Ammon's horn (tissue), 1 donor: ENCODE measurements at regions not wholly inside any gene's neighbourhood (a gene's known extent, or its start where the extent isn't known, plus 50 kb on each side); places are given as distances from the start of the nearest gene placed in this dataset.
A peak's percentile ranks its signal among the peaks of the same experiment; 100 is the strongest.

Source experiments
- DNase-seq: peaks from one replicate; pipeline ENCODE4 v3.0.0-alpha.2; 2016; ENCODE audit warnings: low spot score

- no peak for DNase-seq
Observed at GRCh38 chr18:61756244-61756643, 136.6 kb downstream of the RNF152 start.

- DNase-seq, result no peak
Observed at GRCh38 chr18:61755555-61755954, 137.3 kb downstream of the RNF152 start.

DNA sequence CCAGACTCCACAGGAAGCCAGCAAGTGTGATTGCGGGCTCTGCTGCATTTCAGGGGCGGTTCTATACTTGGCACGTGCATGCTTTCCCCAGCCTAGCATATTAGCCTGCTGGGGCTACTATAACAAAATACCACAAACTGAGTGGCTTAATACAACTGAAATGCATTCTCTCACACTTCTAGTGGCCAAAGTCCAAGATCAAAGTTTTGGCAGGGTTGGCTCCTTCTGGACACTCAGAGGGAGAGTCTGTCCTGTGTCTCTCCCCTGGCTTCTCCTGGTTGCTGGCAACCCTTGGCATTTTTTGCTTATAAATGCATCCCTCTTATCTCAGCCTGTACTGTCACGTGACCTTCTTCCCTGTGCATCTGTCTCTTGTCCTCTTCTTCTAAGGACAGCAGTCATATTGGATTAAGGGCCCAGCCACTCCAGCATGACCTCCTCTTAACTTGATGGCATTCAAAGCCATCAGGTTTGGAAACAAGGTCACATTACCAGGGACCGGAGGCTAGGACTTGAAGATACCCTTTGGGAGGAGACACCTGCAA lies 138.7 kb downstream of the RNF152 start:
- no peak for DNase-seq

DNA sequence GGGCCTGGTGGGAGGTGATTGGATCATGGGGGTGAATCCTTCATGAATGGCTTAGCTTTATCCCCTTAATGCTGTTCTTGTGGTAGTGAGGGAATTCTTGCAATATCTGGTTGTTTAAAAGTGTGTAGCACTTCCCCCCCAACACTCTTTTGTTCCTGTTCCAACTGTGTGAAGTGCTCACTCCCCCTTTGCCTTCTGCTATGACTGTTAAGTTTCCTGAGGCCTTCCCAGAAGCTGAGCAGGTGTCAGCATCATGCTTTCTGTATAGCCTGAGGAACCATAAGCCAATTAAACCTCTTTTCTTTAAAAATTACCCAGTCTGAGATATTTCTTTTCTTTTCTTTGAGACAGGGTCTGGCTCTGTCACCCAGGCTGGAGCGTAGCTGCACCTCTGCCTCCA lies 139.4 kb downstream of the RNF152 start:
- no peak for DNase-seq

- DNase-seq, result no peak
Observed at GRCh38 chr18:61752973-61753372, 139.8 kb downstream of the RNF152 start.

DNA sequence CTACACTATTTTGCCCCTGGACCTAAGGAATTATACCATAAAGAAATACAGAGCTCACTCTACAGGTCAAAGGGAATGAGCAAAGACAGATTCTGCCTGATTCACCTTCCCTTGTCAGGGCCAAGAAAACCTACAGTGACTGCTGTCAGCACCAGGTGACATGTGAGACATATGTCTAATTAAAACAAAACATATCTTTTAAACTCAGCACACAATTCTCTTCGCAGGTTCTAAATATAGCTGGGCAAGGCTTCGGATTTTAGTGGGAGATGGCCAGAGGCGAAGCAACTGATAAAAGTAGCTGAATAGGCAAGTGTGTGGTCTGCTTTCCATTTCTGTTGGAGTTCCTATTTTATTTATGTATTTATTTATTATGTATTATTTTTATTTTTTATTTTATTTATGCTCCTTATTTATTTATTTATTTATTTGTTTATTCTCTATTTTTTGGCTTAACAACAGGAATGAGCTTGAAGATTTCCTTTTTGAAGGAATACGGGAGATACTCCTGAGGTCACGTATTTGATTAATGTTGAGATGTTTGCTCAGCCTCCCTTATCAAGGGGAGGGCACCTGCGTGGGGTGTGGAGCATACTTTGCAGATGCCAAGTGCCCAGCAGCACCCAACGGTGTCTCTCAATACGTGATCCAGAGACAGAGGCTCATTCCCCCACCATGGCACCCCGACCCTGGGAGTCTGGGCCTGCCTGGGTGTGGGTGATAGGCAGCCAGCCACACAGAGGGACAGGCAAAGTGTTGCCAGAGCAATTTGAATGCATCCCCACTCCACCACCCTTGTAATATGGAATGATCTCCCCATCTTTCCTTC lies 141.8 kb downstream of the RNF152 start:
- DNase-seq, result no peak

DNA sequence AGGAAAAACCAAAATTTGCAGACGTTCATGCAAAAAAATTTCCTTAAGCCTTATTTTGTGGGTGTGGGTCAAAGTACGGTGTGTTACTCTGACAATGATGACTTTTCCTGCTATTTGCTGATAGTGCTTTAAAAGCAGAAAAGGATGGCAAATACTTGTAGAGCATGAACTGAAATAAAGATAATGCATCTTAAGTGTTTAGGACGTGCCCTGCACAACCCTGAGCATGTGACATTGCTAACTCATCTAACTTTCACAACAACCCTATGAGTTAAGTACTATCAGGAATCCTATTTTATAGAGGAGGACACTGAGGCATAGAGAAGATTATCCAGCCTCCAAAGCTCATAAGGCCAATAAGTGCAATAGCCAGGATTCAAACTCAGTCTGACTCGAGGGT lies 143.3 kb downstream of the RNF152 start:
- DNase-seq, result no peak

- DNase-seq, result no peak
Observed at GRCh38 chr18:61749031-61749430, 143.8 kb downstream of the RNF152 start.

DNA sequence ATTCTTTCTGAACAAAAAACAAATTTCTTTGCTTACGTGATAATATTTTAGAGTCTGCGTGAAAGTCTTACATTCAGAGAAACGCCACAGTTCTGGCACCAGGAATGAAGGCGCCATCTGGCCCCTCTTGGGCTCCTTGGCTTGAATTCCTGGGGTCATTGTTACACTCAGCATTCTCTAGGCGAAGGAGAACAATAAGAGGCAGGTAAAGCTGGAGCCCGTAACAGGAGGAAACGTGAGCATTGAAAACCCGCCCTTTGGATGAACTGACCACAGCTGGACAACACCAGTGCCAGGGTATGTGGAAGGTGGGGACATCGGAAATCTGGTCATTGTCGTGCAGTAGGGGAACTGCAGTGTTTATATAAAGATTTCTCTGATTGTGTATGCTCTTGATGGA lies 144.8 kb downstream of the RNF152 start:
- no peak for DNase-seq

DNA sequence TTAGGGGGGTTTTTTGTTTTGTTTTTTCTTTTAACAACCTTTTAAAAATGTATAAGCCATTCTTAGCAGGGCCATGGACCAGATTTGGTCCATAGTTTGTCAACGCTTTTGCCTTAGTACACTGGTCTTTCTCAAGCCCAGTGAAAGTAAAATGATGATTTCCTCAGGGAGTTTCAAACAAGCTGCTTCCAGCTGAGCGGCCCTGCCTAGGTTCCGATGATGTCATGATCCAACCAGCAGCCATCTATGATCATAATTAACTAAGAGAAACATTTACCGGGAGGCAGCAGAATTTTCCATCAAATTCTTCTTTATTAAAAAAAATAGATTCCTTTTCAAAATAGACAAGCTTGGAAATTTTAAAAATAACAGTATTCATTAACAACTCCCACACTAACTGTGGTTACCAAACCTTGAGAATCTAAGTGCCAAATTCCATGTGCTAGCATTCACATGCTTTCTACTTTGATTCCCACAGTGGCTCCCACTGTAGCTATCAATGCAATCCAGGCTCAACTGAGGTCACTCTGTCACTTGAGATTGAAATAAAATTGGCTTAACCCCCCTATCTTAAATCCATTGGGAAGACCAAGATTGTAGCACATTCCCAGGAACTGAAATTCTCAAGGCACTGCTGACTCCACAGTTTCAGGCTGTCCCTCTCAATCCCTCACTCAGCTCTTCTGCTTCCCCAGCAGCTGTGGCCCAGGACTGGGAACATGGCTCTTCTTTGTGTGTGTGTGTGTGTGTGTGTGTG lies 148.9 kb downstream of the RNF152 start:
- DNase-seq, result no peak

GRCh38 chr18:61742565-61743429 lies 150.0 kb downstream of the RNF152 start:
- DNase-seq, result peak; percentile 40

GRCh38 chr18:61741881-61742454 lies 150.8 kb downstream of the RNF152 start:
- no peak for DNase-seq

GRCh38 chr18:61738488-61738887 lies 154.3 kb downstream of the RNF152 start:
- DNase-seq, result no peak

DNA sequence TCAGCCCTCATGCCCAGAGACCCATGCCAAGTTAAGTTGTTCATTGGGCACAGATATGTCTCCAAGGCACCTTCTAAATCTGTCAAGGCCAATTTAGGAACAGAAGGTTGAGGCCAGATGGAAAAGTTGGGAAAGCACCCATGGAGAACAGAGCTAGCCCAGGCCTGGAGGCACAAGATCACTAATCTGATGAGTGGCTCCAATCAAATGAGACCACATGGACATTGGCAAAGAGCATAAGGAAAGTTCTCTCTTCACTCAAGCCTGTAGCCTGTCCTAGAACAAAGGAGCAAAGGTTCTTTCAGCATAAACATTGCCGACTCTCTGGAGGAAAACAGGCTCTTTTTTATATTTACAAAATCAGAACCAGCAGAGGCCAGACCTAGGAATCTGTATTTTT lies 154.8 kb downstream of the RNF152 start:
- no peak for DNase-seq

DNA sequence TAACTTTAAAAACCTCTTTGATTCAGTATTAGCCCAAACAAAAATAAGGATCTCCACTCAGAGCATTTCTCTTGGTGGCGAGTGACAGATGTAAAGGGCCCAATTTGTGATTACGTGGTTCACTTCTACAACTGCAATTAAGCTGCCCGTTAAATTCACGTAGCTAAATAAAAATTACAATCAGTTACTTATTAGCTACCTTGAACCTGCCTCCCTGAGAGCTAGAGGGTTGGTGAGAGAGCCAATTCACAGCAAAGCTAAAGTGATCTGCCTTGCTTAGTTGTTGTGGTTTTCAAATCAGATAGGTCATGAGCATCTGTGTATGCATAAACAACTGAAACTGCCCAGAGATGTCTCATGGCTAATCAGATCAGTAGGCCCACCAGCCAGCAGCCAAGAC lies 156.7 kb downstream of the RNF152 start:
- no peak for DNase-seq

DNA sequence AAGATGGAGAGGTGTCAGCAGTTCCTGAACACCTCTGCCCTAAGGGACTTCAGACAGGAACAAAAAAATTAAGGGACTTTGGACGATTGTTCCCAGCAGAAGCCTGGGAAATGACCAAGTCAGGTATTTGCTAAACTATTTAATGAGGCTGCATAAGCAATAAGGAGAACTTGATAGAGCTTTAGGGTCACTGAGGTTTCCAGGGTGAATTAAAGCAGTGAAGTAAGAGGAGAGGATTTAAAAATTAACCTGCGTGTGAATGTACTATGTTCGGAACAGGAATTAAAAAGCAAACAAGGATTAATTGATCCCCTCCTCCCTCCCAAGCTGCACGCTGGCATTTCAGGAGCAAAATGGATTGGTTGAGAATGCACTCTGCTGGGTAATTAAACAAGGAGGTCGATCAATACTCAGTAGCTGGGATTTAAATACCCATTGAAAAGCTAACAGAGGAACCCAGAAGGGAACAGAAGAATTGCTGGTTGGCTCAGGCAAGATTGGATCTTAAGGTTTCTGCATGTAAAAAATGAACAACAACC lies 157.2 kb downstream of the RNF152 start:
- DNase-seq, result no peak

DNA sequence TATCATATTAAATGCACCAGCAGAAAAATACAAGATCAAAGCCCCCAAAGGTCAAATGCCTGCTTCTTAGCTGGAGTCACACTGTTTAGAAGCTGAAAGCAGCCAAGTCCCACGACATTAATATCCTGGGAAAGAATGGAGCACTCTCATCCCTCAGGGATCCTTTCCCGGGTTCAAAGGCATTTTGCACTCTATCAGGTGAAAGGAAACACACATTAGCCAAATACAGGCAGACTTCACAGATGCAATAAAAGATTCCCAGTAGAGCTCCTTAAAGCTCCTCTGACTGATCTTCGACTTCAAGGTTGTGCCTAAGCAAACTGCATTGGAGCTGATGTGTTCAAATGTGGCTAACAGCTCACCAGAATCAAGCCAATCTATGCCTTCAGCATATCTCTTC lies 158.4 kb downstream of the RNF152 start:
- no peak for DNase-seq

- no peak for DNase-seq
Observed at GRCh38 chr18:61732854-61733253, 160.0 kb downstream of the RNF152 start.

GRCh38 chr18:61731693-61732376 lies 161.0 kb downstream of the RNF152 start:
- no peak for DNase-seq

GRCh38 chr18:61731178-61731577 lies 161.6 kb downstream of the RNF152 start:
- no peak for DNase-seq

GRCh38 chr18:61729322-61729721 lies 163.5 kb downstream of the RNF152 start:
- no peak for DNase-seq
